ENCODE measurements at regions not wholly inside any gene's neighbourhood (a gene's known extent, or its start where the extent isn't known, plus 50 kb on each side); places are given as distances from the start of the nearest gene placed in this dataset.

- TF ChIP-seq MYBL2 (CRISPR knock-in tag; IDR thresholded peaks at IDR 0.05) (no peak), CREM (CRISPR knock-in tag; IDR thresholded peaks at IDR 0.05) (no peak), PRDM15 (CRISPR knock-in tag; IDR thresholded peaks at IDR 0.05) (no peak)
Observed at GRCh38 chr4:185914583-185915199, 102.7 kb upstream of the SORBS2 start.
